ENCODE measurements at regions not wholly inside any gene's neighbourhood (a gene's known extent, or its start where the extent isn't known, plus 50 kb on each side); places are given as distances from the start of the nearest gene placed in this dataset.

- H3K4me1 ChIP-seq = no peaks in the 10 kb centered on the region
- no peaks in the 10 kb centered on the region for H3K9me3 ChIP-seq (ENCODE audit: low read depth)
- no peak overlapping the region for H3K4me3 ChIP-seq
- no peaks in the 10 kb centered on the region for H3K79me2 ChIP-seq (ENCODE audit: low read depth)
- Mint-ChIP-seq H3K27me3 (ENCODE audit: insufficient read depth, low read depth) (no peaks in the 10 kb centered on the region), H3K36me3 (no peaks in the 10 kb centered on the region), H3K4me3 (no peak overlapping the region), H3K27ac (no peak overlapping the region), H3K9me3 (no peaks in the 10 kb centered on the region), H3K4me1 (no peaks in the 10 kb centered on the region)
- H4K20me1 ChIP-seq (ENCODE audit: low read depth) = no peaks in the 10 kb centered on the region
- no peaks in the 10 kb centered on the region for H3K36me3 ChIP-seq
- no peaks in the 10 kb centered on the region for H3F3A ChIP-seq (ENCODE audit: low read depth)
- no peak for DNase-seq (ENCODE audit: low spot score)
- H3K27me3 ChIP-seq = no peaks in the 10 kb centered on the region
- no peak overlapping the region for H2AFZ ChIP-seq (replicated peaks)
- no peak overlapping the region for H3K4me2 ChIP-seq
- TF ChIP-seq CTCF (IDR thresholded peaks at IDR 0.05) = no peak
- no peak for TF ChIP-seq EZH2phosphoT487 (IDR thresholded peaks at IDR 0.05)
- TF ChIP-seq EZH2 (IDR thresholded peaks at IDR 0.05) = no peak
- H3K9ac ChIP-seq = no peak overlapping the region
- H3K27ac ChIP-seq = no peak overlapping the region
Measured at GRCh38 chr2:200032895-200033294, 77.5 kb downstream of the MAIP1 start.

DNA sequence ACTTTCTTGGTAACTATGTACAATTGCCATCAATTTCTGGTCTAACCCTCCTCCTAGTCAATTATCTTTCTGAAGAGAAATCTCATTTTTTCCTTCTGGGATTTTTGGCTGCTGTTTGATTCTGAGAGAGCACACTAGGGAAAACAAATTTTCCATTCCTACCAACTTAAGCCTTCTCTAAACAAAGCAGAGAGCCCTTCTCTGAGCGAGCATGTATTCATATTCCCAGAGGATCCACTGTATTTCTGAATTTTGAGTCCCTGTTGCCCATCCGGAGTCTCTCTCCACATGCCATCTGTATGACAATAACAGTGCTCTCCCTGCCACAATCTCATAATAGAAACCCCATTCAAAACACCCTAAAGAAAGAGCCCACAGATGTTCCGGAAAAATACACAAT lies 78.5 kb downstream of the MAIP1 start:
- Histone ChIP-seq H3K4me1 (no peaks in the 10 kb centered on the region), H3K27ac (no peak overlapping the region), H3K9me3 (ENCODE audit: low read depth) (no peaks in the 10 kb centered on the region), H3F3A (ENCODE audit: low read depth) (no peaks in the 10 kb centered on the region), H3K9ac (no peak overlapping the region), H3K4me3 (no peak overlapping the region), H3K79me2 (ENCODE audit: low read depth) (no peaks in the 10 kb centered on the region), H3K27me3 (no peaks in the 10 kb centered on the region), H2AFZ (replicated peaks) (no peak overlapping the region), H3K36me3 (no peaks in the 10 kb centered on the region), H4K20me1 (ENCODE audit: low read depth) (no peaks in the 10 kb centered on the region), H3K4me2 (no peak overlapping the region)
- no peaks in the 10 kb centered on the region for H3K36me3 Mint-ChIP-seq
- no peak for DNase-seq (ENCODE audit: low spot score)
- no peak overlapping the region for H3K27ac Mint-ChIP-seq
- H3K9me3 Mint-ChIP-seq = no peaks in the 10 kb centered on the region
- no peaks in the 10 kb centered on the region for H3K4me1 Mint-ChIP-seq
- no peaks in the 10 kb centered on the region for H3K27me3 Mint-ChIP-seq (ENCODE audit: insufficient read depth, low read depth)
- no peak overlapping the region for H3K4me3 Mint-ChIP-seq
- TF ChIP-seq CTCF (IDR thresholded peaks at IDR 0.05) = no peak
- TF ChIP-seq EZH2phosphoT487 (IDR thresholded peaks at IDR 0.05) = no peak
- TF ChIP-seq EZH2 (IDR thresholded peaks at IDR 0.05) = no peak

DNA sequence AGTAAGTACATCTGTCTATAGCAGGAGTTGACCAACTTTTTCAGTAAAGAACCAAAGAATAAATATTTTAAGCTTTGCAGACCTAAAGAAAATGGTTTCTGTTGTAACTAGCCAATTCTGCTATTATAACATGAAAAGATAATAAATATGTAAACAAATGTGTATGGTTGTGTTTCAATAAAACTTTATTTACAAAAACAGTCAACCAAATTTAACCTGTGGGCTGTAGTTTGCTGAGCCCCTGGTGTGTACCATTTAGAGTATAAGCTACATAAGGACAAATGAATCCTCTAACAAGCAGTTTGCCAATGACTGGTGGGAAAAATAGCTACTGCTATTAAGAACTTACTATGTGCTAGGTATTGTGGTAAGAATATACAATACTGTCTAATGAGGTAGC lies 79.4 kb downstream of the MAIP1 start:
- Mint-ChIP-seq H3K9me3 (no peaks in the 10 kb centered on the region), H3K4me1 (peaks cover 8% of the 10 kb centered on the region), H3K27ac (no peak overlapping the region), H3K27me3 (ENCODE audit: insufficient read depth, low read depth) (no peaks in the 10 kb centered on the region), H3K4me3 (no peak overlapping the region), H3K36me3 (no peaks in the 10 kb centered on the region)
- no peak overlapping the region for H2AFZ ChIP-seq (replicated peaks)
- H3K79me2 ChIP-seq (ENCODE audit: low read depth) = no peaks in the 10 kb centered on the region
- H3K9me3 ChIP-seq (ENCODE audit: low read depth) = no peaks in the 10 kb centered on the region
- no peaks in the 10 kb centered on the region for H3K36me3 ChIP-seq
- TF ChIP-seq CTCF (IDR thresholded peaks at IDR 0.05) (no peak), EZH2 (IDR thresholded peaks at IDR 0.05) (no peak), EZH2phosphoT487 (IDR thresholded peaks at IDR 0.05) (no peak)
- H3K27me3 ChIP-seq = no peaks in the 10 kb centered on the region
- no peak for DNase-seq (ENCODE audit: low spot score)
- no peak overlapping the region for H3K4me3 ChIP-seq
- H3K4me1 ChIP-seq = no peaks in the 10 kb centered on the region
- H3F3A ChIP-seq (ENCODE audit: low read depth) = no peaks in the 10 kb centered on the region
- H4K20me1 ChIP-seq (ENCODE audit: low read depth) = no peaks in the 10 kb centered on the region
- no peak overlapping the region for H3K9ac ChIP-seq
- no peak overlapping the region for H3K27ac ChIP-seq
- H3K4me2 ChIP-seq = no peak overlapping the region
